ENCODE measurements at regions not wholly inside any gene's neighbourhood (a gene's known extent, or its start where the extent isn't known, plus 50 kb on each side); places are given as distances from the start of the nearest gene placed in this dataset.

DNA sequence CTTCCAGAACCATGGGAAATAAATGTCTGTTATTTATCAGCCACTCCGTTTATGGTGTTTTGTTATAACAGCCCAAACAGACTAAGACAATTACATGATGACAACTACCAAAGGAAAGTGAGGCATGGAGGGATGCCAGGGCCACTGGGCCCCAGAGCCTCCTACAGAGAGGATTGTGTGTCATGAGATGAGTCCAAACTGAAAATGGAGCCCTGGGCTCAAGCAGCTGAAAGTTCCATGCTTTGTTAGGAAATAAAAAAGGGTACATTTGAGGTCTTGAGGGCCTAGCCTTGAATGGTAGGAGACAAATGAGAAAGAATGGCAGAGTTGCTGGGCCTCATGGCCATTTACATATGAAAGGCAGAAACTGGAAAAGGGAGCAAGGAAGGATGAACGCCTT is 586.5 kb downstream of the CETN3 start:
- intact Hi-C loops (cut with micrococcal nuclease), result no loop called here
- Histone ChIP-seq H3K27ac (ENCODE audit: insufficient read depth, low read depth, low read length) (no peak overlapping the region), H3K9me3 (replicated peaks; ENCODE audit: control insufficient read depth, insufficient read depth, low read length) (no peaks in the 10 kb centered on the region), H3K27me3 (ENCODE audit: control insufficient read depth in 2 of 2, insufficient read depth in 2 of 2, low read length in 2 of 2) (no peaks in the 10 kb centered on the region), H3K79me2 (ENCODE audit: control insufficient read depth, insufficient read depth, low read length) (no peaks in the 10 kb centered on the region), H3K4me3 (replicated peaks in 1 of 3; ENCODE audit: insufficient read depth in 1 of 3, low read depth in 1 of 3, low read length in 3 of 3) (no peak overlapping the region), H3K4me1 (ENCODE audit: control insufficient read depth, extremely low read depth, insufficient read depth, low read length) (no peaks in the 10 kb centered on the region), H3K4me2 (ENCODE audit: insufficient read depth, low read length) (no peak overlapping the region), H3K9ac (replicated peaks; ENCODE audit: extremely low read depth, insufficient read depth, low read length) (no peak overlapping the region), H4K20me1 (replicated peaks; ENCODE audit: control insufficient read depth, extremely low read depth, insufficient read depth, low read length) (no peaks in the 10 kb centered on the region), H3K9me1 (replicated peaks; ENCODE audit: control insufficient read depth, extremely low read depth, insufficient read depth, low read length) (no peaks in the 10 kb centered on the region), H2AFZ (ENCODE audit: low read depth, low read length) (no peak overlapping the region), H3K36me3 (ENCODE audit: control insufficient read depth in 2 of 2, extremely low read depth in 1 of 2, insufficient read depth in 2 of 2, low read length in 2 of 2) (no peaks in the 10 kb centered on the region)
- CTCF ChIA-PET, result no interaction called here
- POLR2A ChIA-PET, result no interaction called here
- BruUV-seq (replicated peaks), result no TSS peak
- dilution Hi-C loops (cut with MboI; ENCODE audit: extremely low pct_ligation_motif_present, low sequenced_read_pairs), result no loop called here
- TF ChIP-seq MAX (IDR thresholded peaks at IDR 0.05; ENCODE audit: insufficient read depth, insufficient read length), result no peak
- TF ChIP-seq POLR2A (IDR thresholded peaks at IDR 0.05; ENCODE audit: low read depth, low read length), result no peak
- TF ChIP-seq FOS (IDR thresholded peaks at IDR 0.05; ENCODE audit: borderline replicate concordance, insufficient read depth, low read length), result no peak
- TF ChIP-seq JUN (IDR thresholded peaks at IDR 0.05; ENCODE audit: borderline replicate concordance, insufficient read depth, insufficient read length, low read depth), result no peak
- TF ChIP-seq MYC (IDR thresholded peaks at IDR 0.05; ENCODE audit: low read depth, low read length), result no peak
- TF ChIP-seq CTCF (IDR thresholded peaks at IDR 0.05; ENCODE audit: extremely low read depth in 1 of 2, insufficient read depth in 1 of 2, low read depth in 1 of 2, low read length in 2 of 2), result no peak
- no peak for TF ChIP-seq GATA2 (IDR thresholded peaks at IDR 0.05; ENCODE audit: insufficient read depth, insufficient read length, low read depth, low read length)
- no peak for TF ChIP-seq POLR2AphosphoS5 (IDR thresholded peaks at IDR 0.05; ENCODE audit: insufficient read depth, low read depth, low read length)
- no peak for TF ChIP-seq EZH2 (IDR thresholded peaks at IDR 0.05; ENCODE audit: borderline replicate concordance, low read depth, low read length, severe bottlenecking)
- no peak for DNase-seq (ENCODE audit: low read depth, low spot score)
- no peak for FAIRE-seq

All from endothelial cell of umbilical vein (primary cell).